ENCODE measurements at regions not wholly inside any gene's neighbourhood (a gene's known extent, or its start where the extent isn't known, plus 50 kb on each side); places are given as distances from the start of the nearest gene placed in this dataset.

DNA sequence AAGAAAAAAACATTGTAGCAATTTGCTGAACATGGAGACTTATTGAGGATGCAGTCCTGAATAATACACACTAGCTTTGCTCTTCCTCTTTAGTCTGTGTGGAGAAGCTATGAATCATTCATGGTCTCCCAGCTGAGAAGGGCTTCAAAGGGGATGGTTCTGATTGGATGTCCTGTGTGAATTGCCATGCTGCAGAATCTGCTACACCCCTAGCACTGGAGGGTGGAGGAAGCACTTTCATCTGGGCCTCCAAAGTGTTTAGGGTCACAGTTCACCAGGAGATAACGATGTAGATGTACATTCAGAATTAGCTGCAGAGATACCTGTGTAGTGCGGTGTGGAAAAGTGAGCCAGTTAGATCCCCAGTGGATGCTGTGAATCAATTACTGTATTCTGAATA, 321.1 kb upstream of the EDNRB start:
- Histone ChIP-seq H3K9ac (ENCODE audit: low read depth, low read length, poor library complexity, severe bottlenecking) (no peak overlapping the region), H2AFZ (ENCODE audit: low read length) (no peak overlapping the region), H4K20me1 (ENCODE audit: insufficient read depth, low read length, poor library complexity, severe bottlenecking) (no peaks in the 10 kb centered on the region), H3K27me3 (ENCODE audit: insufficient read depth, low read length, poor library complexity, severe bottlenecking) (no peaks in the 10 kb centered on the region), H3F3A (ENCODE audit: low read depth) (no peaks in the 10 kb centered on the region), H3K4me3 (ENCODE audit: low read length, poor library complexity, severe bottlenecking) (no peak overlapping the region), H3K9me3 (ENCODE audit: insufficient read depth, low read depth, low read length) (no peaks in the 10 kb centered on the region), H3K36me3 (ENCODE audit: insufficient read depth, low read length) (no peaks in the 10 kb centered on the region), H3K79me2 (ENCODE audit: insufficient read depth, low read length) (no peaks in the 10 kb centered on the region), H3K4me1 (ENCODE audit: insufficient read depth, low read length, poor library complexity, severe bottlenecking) (peaks cover 11% of the 10 kb centered on the region), H3K9me2 (replicated peaks; ENCODE audit: low read depth, low read length) (no peaks in the 10 kb centered on the region), H3K4me2 (ENCODE audit: low read depth, low read length, poor library complexity, severe bottlenecking) (no peak overlapping the region)
- TF ChIP-seq, protein P1, sequence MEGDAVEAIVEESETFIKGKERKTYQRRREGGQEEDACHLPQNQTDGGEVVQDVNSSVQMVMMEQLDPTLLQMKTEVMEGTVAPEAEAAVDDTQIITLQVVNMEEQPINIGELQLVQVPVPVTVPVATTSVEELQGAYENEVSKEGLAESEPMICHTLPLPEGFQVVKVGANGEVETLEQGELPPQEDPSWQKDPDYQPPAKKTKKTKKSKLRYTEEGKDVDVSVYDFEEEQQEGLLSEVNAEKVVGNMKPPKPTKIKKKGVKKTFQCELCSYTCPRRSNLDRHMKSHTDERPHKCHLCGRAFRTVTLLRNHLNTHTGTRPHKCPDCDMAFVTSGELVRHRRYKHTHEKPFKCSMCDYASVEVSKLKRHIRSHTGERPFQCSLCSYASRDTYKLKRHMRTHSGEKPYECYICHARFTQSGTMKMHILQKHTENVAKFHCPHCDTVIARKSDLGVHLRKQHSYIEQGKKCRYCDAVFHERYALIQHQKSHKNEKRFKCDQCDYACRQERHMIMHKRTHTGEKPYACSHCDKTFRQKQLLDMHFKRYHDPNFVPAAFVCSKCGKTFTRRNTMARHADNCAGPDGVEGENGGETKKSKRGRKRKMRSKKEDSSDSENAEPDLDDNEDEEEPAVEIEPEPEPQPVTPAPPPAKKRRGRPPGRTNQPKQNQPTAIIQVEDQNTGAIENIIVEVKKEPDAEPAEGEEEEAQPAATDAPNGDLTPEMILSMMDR (conservative IDR thresholded peaks at IDR 0.05; ENCODE audit: low read length) = no peak
- TF ChIP-seq EZH2phosphoT487 (IDR thresholded peaks at IDR 0.05; ENCODE audit: borderline replicate concordance) = no peak

DNA sequence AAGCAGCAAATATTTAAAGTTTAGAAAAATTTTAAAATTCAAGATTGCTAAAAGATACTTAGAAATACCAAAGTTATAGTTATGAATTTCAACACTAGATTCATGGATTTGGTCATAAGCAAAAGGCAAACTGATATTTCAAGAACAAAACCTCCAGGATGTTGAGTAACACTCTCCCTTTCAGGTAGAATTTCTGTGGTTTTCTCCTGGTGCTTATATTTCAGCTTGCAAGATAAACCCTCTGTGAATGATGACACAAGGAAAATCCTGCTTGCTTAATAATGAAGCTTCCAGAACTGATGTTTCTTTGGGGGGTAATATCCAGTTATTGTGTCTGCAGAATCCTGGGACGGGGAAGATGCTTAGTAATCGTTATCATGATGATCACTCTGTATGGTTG, 320.3 kb upstream of the EDNRB start:
- TF ChIP-seq EZH2phosphoT487 (IDR thresholded peaks at IDR 0.05; ENCODE audit: borderline replicate concordance) = no peak
- TF ChIP-seq, protein P1 (conservative IDR thresholded peaks at IDR 0.05; ENCODE audit: low read length) = no peak
- H3K9ac ChIP-seq (ENCODE audit: low read depth, low read length, poor library complexity, severe bottlenecking) = no peak overlapping the region
- H3K9me3 ChIP-seq (ENCODE audit: insufficient read depth, low read depth, low read length) = no peaks in the 10 kb centered on the region
- H3K4me1 ChIP-seq (ENCODE audit: insufficient read depth, low read length, poor library complexity, severe bottlenecking) = peaks cover 11% of the 10 kb centered on the region
- no peaks in the 10 kb centered on the region for H4K20me1 ChIP-seq (ENCODE audit: insufficient read depth, low read length, poor library complexity, severe bottlenecking)
- no peaks in the 10 kb centered on the region for H3F3A ChIP-seq (ENCODE audit: low read depth)
- no peak overlapping the region for H2AFZ ChIP-seq (ENCODE audit: low read length)
- H3K4me3 ChIP-seq (ENCODE audit: low read length, poor library complexity, severe bottlenecking) = no peak overlapping the region
- no peaks in the 10 kb centered on the region for H3K36me3 ChIP-seq (ENCODE audit: insufficient read depth, low read length)
- H3K4me2 ChIP-seq (ENCODE audit: low read depth, low read length, poor library complexity, severe bottlenecking) = no peak overlapping the region
- no peaks in the 10 kb centered on the region for H3K79me2 ChIP-seq (ENCODE audit: insufficient read depth, low read length)
- H3K9me2 ChIP-seq (replicated peaks; ENCODE audit: low read depth, low read length) = no peaks in the 10 kb centered on the region
- H3K27me3 ChIP-seq (ENCODE audit: insufficient read depth, low read length, poor library complexity, severe bottlenecking) = no peaks in the 10 kb centered on the region

DNA sequence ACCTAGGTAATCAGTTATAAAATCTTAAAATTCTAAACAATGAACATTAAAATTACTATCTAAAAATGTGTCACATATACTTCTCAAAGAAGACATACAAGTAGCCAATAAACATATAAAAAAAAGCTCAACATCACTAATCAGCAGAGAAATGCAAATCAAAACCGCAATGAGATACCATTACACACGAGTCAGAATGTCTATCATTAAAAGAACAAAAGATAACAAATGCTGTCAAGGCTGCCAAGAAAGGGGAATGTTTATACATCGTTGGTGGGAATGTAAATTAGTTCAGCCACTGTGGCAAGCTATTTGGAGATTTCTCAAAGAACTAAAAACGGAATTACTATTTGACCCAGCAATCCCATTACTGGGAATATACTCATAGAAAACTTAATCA, 310.3 kb upstream of the EDNRB start:
- no peak overlapping the region for H3K9ac ChIP-seq (ENCODE audit: low read depth, low read length, poor library complexity, severe bottlenecking)
- no peaks in the 10 kb centered on the region for H3K27me3 ChIP-seq (ENCODE audit: insufficient read depth, low read length, poor library complexity, severe bottlenecking)
- H3F3A ChIP-seq (ENCODE audit: low read depth) = no peaks in the 10 kb centered on the region
- H3K4me3 ChIP-seq (ENCODE audit: low read length, poor library complexity, severe bottlenecking) = no peak overlapping the region
- H3K9me2 ChIP-seq (replicated peaks; ENCODE audit: low read depth, low read length) = no peaks in the 10 kb centered on the region; the same call in 1 of the 2 replicates
- H3K4me2 ChIP-seq (ENCODE audit: low read depth, low read length, poor library complexity, severe bottlenecking) = no peak overlapping the region
- H4K20me1 ChIP-seq (ENCODE audit: insufficient read depth, low read length, poor library complexity, severe bottlenecking) = no peaks in the 10 kb centered on the region
- no peaks in the 10 kb centered on the region for H3K79me2 ChIP-seq (ENCODE audit: insufficient read depth, low read length)
- H2AFZ ChIP-seq (ENCODE audit: low read length) = no peak overlapping the region
- no peaks in the 10 kb centered on the region for H3K4me1 ChIP-seq (ENCODE audit: insufficient read depth, low read length, poor library complexity, severe bottlenecking)
- no peaks in the 10 kb centered on the region for H3K36me3 ChIP-seq (ENCODE audit: insufficient read depth, low read length)
- TF ChIP-seq EZH2phosphoT487 (IDR thresholded peaks at IDR 0.05; ENCODE audit: borderline replicate concordance) = no peak
- TF ChIP-seq, protein P1 (conservative IDR thresholded peaks at IDR 0.05; ENCODE audit: low read length) = no peak
- H3K9me3 ChIP-seq (ENCODE audit: insufficient read depth, low read depth, low read length) = no peaks in the 10 kb centered on the region

Data from Loucy (cell line).